RPMI7951 (cell line): ENCODE measurements at regions not wholly inside any gene's neighbourhood (a gene's known extent, or its start where the extent isn't known, plus 50 kb on each side); places are given as distances from the start of the nearest gene placed in this dataset.

Experiments used
- DNase-seq: peaks from one replicate; pipeline ENCODE4 v3.0.0-alpha.2; 2012; ENCODE audit warnings: low read depth

GRCh38 chr2:146041274-146041910, 1521.5 kb upstream of the ZEB2 start:
- no peak for DNase-seq

GRCh38 chr2:146040051-146040450, 1520.1 kb upstream of the ZEB2 start:
- no peak for DNase-seq

- no peak for DNase-seq
These were observed 1518.1 kb upstream of the ZEB2 start for GRCh38 chr2:146038014-146038413.

- peak; percentile 4 for DNase-seq
These were observed 1517.5 kb upstream of the ZEB2 start for GRCh38 chr2:146037334-146037870.

GRCh38 chr2:146031158-146031557, 1511.2 kb upstream of the ZEB2 start:
- no peak for DNase-seq

GRCh38 chr2:146027156-146027555, 1507.2 kb upstream of the ZEB2 start:
- no peak for DNase-seq

GRCh38 chr2:146025519-146025918, 1505.6 kb upstream of the ZEB2 start:
- DNase-seq: no peak

GRCh38 chr2:146024212-146024743, 1504.4 kb upstream of the ZEB2 start:
- no peak for DNase-seq

GRCh38 chr2:146004462-146004861, 1484.5 kb upstream of the ZEB2 start:
- peak; percentile 60 for DNase-seq

GRCh38 chr2:146003337-146003736, 1483.4 kb upstream of the ZEB2 start:
- DNase-seq: no peak

- DNase-seq: no peak
These were observed 1475.0 kb upstream of the ZEB2 start for GRCh38 chr2:145994910-145995309.

- no peak for DNase-seq
These were observed 1472.7 kb upstream of the ZEB2 start for GRCh38 chr2:145992572-145992971.

GRCh38 chr2:145987793-145988192, 1467.9 kb upstream of the ZEB2 start:
- DNase-seq: no peak

- DNase-seq: no peak
These were observed 1465.6 kb upstream of the ZEB2 start for GRCh38 chr2:145985517-145985916.

GRCh38 chr2:145984580-145984979, 1464.7 kb upstream of the ZEB2 start:
- DNase-seq: no peak

- no peak for DNase-seq
These were observed 1460.4 kb upstream of the ZEB2 start for GRCh38 chr2:145980318-145980717.

GRCh38 chr2:145975406-145975805, 1455.5 kb upstream of the ZEB2 start:
- no peak for DNase-seq

- DNase-seq: no peak
These were observed 1441.9 kb upstream of the ZEB2 start for GRCh38 chr2:145961846-145962245.

- no peak for DNase-seq
These were observed 1440.7 kb upstream of the ZEB2 start for GRCh38 chr2:145960479-145961163.

- no peak for DNase-seq
These were observed 1438.7 kb upstream of the ZEB2 start for GRCh38 chr2:145958611-145959010.

- no peak for DNase-seq
These were observed 1438.0 kb upstream of the ZEB2 start for GRCh38 chr2:145957929-145958328.

GRCh38 chr2:145939949-145940348, 1420.0 kb upstream of the ZEB2 start:
- no peak for DNase-seq

- DNase-seq: no peak
These were observed 1415.1 kb upstream of the ZEB2 start for GRCh38 chr2:145935016-145935415.
